Trophoblast cell (in vitro differentiated cells and primary cell): ENCODE measurements at regions not wholly inside any gene's neighbourhood (a gene's known extent, or its start where the extent isn't known, plus 50 kb on each side); places are given as distances from the start of the nearest gene placed in this dataset.

Experiments used
- DNase-seq, 2 donors: peaks; one replicate each; pipeline ENCODE4 v3.0.0-alpha.2; 2016
- H2AFZ ChIP-seq: 2 replicates; pipeline ENCODE4 v1.6.1; 2013; ENCODE audit warnings: low read length, moderate library complexity, mild to moderate bottlenecking; ENCODE audit not compliant: insufficient read depth, poor library complexity
- H2AK5ac ChIP-seq: 2 replicates; pipeline ENCODE4 v1.6.1; 2013; ENCODE audit warnings: mild to moderate bottlenecking, low read length
- H2BK120ac ChIP-seq: 2 replicates; pipeline ENCODE4 v1.6.1; 2013; ENCODE audit warnings: low read length, mild to moderate bottlenecking, moderate library complexity; ENCODE audit not compliant: insufficient read depth, poor library complexity
- H2BK12ac ChIP-seq: 2 replicates; pipeline ENCODE4 v1.6.1; 2013; ENCODE audit warnings: mild to moderate bottlenecking, low read length, moderate library complexity
- H2BK5ac ChIP-seq: 2 replicates; pipeline ENCODE4 v1.6.1; 2013; ENCODE audit warnings: low read length, low read depth, moderate library complexity, mild to moderate bottlenecking; ENCODE audit not compliant: poor library complexity
- H3K14ac ChIP-seq: 2 replicates; pipeline ENCODE4 v1.6.1; 2013; ENCODE audit warnings: mild to moderate bottlenecking, low read length
- H3K18ac ChIP-seq: 2 replicates; pipeline ENCODE4 v1.6.1; 2013; ENCODE audit warnings: mild to moderate bottlenecking, low read length
- H3K23ac ChIP-seq: 2 replicates; pipeline ENCODE4 v1.6.1; 2013; ENCODE audit warnings: low read length
- H3K27ac ChIP-seq: 2 replicates; pipeline ENCODE4 v1.5.1; 2013; ENCODE audit warnings: low read depth, mild to moderate bottlenecking, inconsistent platforms, low read length, moderate library complexity
- H3K27me3 ChIP-seq: 2 replicates; pipeline ENCODE4 v1.6.1; 2013; ENCODE audit warnings: inconsistent platforms, mild to moderate bottlenecking, low read length, moderate library complexity; ENCODE audit not compliant: insufficient read depth
- H3K36me3 ChIP-seq, 2 experiments: 1 replicate in 1 of 2; 2 replicates in 1 of 2; pipeline ENCODE4 v1.6.1; 2013; ENCODE audit warnings: low read length in 2 of 2, mild to moderate bottlenecking in 2 of 2, moderate library complexity in 1 of 2; ENCODE audit not compliant: insufficient read depth in 2 of 2, control insufficient read depth in 1 of 2
- H3K4ac ChIP-seq: 2 replicates; pipeline ENCODE4 v1.6.1; 2013; ENCODE audit warnings: low read depth, mild to moderate bottlenecking, low read length, moderate library complexity
- H3K4me1 ChIP-seq, 2 experiments: 1 replicate in 1 of 2; 2 replicates in 1 of 2; pipeline ENCODE4 v1.6.1; 2013; ENCODE audit warnings: low read length in 2 of 2, mild to moderate bottlenecking in 2 of 2, moderate library complexity in 1 of 2; ENCODE audit not compliant: insufficient read depth in 2 of 2, control insufficient read depth in 1 of 2
- H3K4me2 ChIP-seq: 2 replicates; pipeline ENCODE4 v1.6.1; 2013; ENCODE audit warnings: inconsistent platforms, mild to moderate bottlenecking, low read length, moderate library complexity
- H3K4me3 ChIP-seq: 2 replicates; pipeline ENCODE4 v1.5.1; 2013; ENCODE audit warnings: mild to moderate bottlenecking, low read depth, low read length, inconsistent platforms
- H3K79me1 ChIP-seq: one replicate; pipeline ENCODE4 v1.6.1; 2013; ENCODE audit warnings: low read length
- H3K79me2 ChIP-seq: 2 replicates; pipeline ENCODE4 v1.6.1; 2013; ENCODE audit warnings: low read length, mild to moderate bottlenecking; ENCODE audit not compliant: control insufficient read depth, insufficient read depth, poor library complexity
- H3K9ac ChIP-seq: 2 replicates; pipeline ENCODE4 v1.6.1; 2013; ENCODE audit warnings: mild to moderate bottlenecking, low read length
- H3K9me3 ChIP-seq: 2 replicates; pipeline ENCODE4 v1.6.1; 2013; ENCODE audit warnings: low read depth, mild to moderate bottlenecking, control low read depth, inconsistent platforms, low read length; ENCODE audit not compliant: insufficient read depth
- H4K12ac ChIP-seq: 2 replicates; pipeline ENCODE4 v1.6.1; 2013; ENCODE audit warnings: low read depth, mild to moderate bottlenecking, low read length, moderate library complexity
- H4K8ac ChIP-seq: 2 replicates; pipeline ENCODE4 v1.6.1; 2013; ENCODE audit warnings: low read depth, mild to moderate bottlenecking, low read length, moderate library complexity
- H4K91ac ChIP-seq: one replicate; pipeline ENCODE4 v1.6.1; 2013; ENCODE audit warnings: low read depth, mild to moderate bottlenecking, low read length, moderate library complexity
- WGBS: extraction: QIAGEN DNeasy Blood & Tissue Kit; methylation state at CpG from one replicate; pipeline ENCODE4 v1.1.7; 2013; ENCODE audit warnings: missing lambda C conversion rate; ENCODE audit not compliant: insufficient read length, insufficient coverage; ENCODE audit errors: extremely low coverage; 5-methylcytosine and 5-hydroxymethylcytosine counted together

GRCh38 chr1:222931023-222931422, 116.2 kb downstream of the DISP1 start:
- H3K9me3 ChIP-seq, result no peaks in the 10 kb centered on the region
- H3K23ac ChIP-seq, result no peak overlapping the region
- no peak overlapping the region for H3K4ac ChIP-seq
- H3K14ac ChIP-seq, result no peak overlapping the region
- no peak overlapping the region for H2BK12ac ChIP-seq
- H3K9ac ChIP-seq, result no peak overlapping the region
- no peak overlapping the region for H3K4me2 ChIP-seq
- no peak overlapping the region for H4K8ac ChIP-seq
- H3K4me3 ChIP-seq, result no peak overlapping the region
- H4K12ac ChIP-seq, result no peak overlapping the region
- no peak overlapping the region for H2BK5ac ChIP-seq
- H2AFZ ChIP-seq, result no peak overlapping the region
- no peak overlapping the region for H3K27ac ChIP-seq
- H3K18ac ChIP-seq, result no peak overlapping the region
- H3K79me1 ChIP-seq, result no peaks in the 10 kb centered on the region
- no peaks in the 10 kb centered on the region for H3K36me3 ChIP-seq
- no peak overlapping the region for H2BK120ac ChIP-seq
- H3K4me1 ChIP-seq, result peaks cover 0 to 2% of the 10 kb centered on the region in 2 experiments
- no peak for DNase-seq
- no peak overlapping the region for H2AK5ac ChIP-seq
- WGBS, result no CpG with 5 or more reads among the region's 1 CpG
- H3K79me2 ChIP-seq, result no peaks in the 10 kb centered on the region
- H3K27me3 ChIP-seq, result no peaks in the 10 kb centered on the region
- H4K91ac ChIP-seq, result no peak overlapping the region

GRCh38 chr1:222933273-222933672, 118.4 kb downstream of the DISP1 start:
- Histone ChIP-seq H4K91ac (no peak overlapping the region), H3K4me1 (no peaks in the 10 kb centered on the region), H2AK5ac (no peak overlapping the region), H2AFZ (no peak overlapping the region), H3K79me2 (no peaks in the 10 kb centered on the region), H3K23ac (no peak overlapping the region), H3K9me3 (no peaks in the 10 kb centered on the region), H2BK5ac (no peak overlapping the region), H2BK12ac (no peak overlapping the region), H3K4ac (no peak overlapping the region), H3K14ac (no peak overlapping the region), H4K12ac (no peak overlapping the region), H3K18ac (no peak overlapping the region), H3K27ac (no peak overlapping the region), H3K4me2 (no peak overlapping the region), H3K36me3 (no peaks in the 10 kb centered on the region), H3K27me3 (no peaks in the 10 kb centered on the region), H2BK120ac (no peak overlapping the region), H4K8ac (no peak overlapping the region), H3K9ac (no peak overlapping the region), H3K4me3 (no peak overlapping the region), H3K79me1 (no peaks in the 10 kb centered on the region)
- no CpG with 5 or more reads among the region's 2 CpGs for WGBS
- no peak for DNase-seq

GRCh38 chr1:222935239-222935900, 120.5 kb downstream of the DISP1 start:
- Histone ChIP-seq H3K79me1 (no peaks in the 10 kb centered on the region), H2BK120ac (no peak overlapping the region), H2AFZ (no peak overlapping the region), H3K27ac (no peak overlapping the region), H3K79me2 (no peaks in the 10 kb centered on the region), H3K9me3 (no peaks in the 10 kb centered on the region), H4K8ac (no peak overlapping the region), H3K23ac (no peak overlapping the region), H3K18ac (no peak overlapping the region), H4K91ac (no peak overlapping the region), H3K4me2 (no peak overlapping the region), H3K36me3 (no peaks in the 10 kb centered on the region), H4K12ac (no peak overlapping the region), H3K9ac (no peak overlapping the region), H2BK12ac (no peak overlapping the region), H3K4me3 (no peak overlapping the region), H3K14ac (no peak overlapping the region), H2AK5ac (no peak overlapping the region), H3K27me3 (no peaks in the 10 kb centered on the region), H3K4me1 (no peaks in the 10 kb centered on the region), H2BK5ac (no peak overlapping the region), H3K4ac (no peak overlapping the region)
- no CpG with 5 or more reads among the region's 3 CpGs for WGBS
- DNase-seq, result no peak

GRCh38 chr1:222936042-222936441, 121.2 kb downstream of the DISP1 start:
- Histone ChIP-seq H3K9ac (no peak overlapping the region), H3K4me2 (no peak overlapping the region), H3K4me1 (no peaks in the 10 kb centered on the region), H3K18ac (no peak overlapping the region), H2BK5ac (no peak overlapping the region), H3K14ac (no peak overlapping the region), H4K91ac (no peak overlapping the region), H3K4ac (no peak overlapping the region), H3K79me2 (no peaks in the 10 kb centered on the region), H3K36me3 (no peaks in the 10 kb centered on the region), H2BK12ac (no peak overlapping the region), H3K9me3 (no peaks in the 10 kb centered on the region), H3K79me1 (no peaks in the 10 kb centered on the region), H3K4me3 (no peak overlapping the region), H4K12ac (no peak overlapping the region), H2BK120ac (no peak overlapping the region), H3K23ac (no peak overlapping the region), H2AK5ac (no peak overlapping the region), H3K27ac (no peak overlapping the region), H4K8ac (no peak overlapping the region), H3K27me3 (no peaks in the 10 kb centered on the region), H2AFZ (no peak overlapping the region)
- DNase-seq, result no peak
- no CpG with 5 or more reads among the region's 2 CpGs for WGBS
